ENCODE measurements at regions not wholly inside any gene's neighbourhood (a gene's known extent, or its start where the extent isn't known, plus 50 kb on each side); places are given as distances from the start of the nearest gene placed in this dataset.

GRCh38 chr9:85151741-85152140, 482.2 kb downstream of the NTRK2 start:
- Mint-ChIP-seq H3K36me3 (ENCODE audit: low read depth) (no peaks in the 10 kb centered on the region), H3K27ac (no peak overlapping the region), H3K4me3 (no peak overlapping the region), H3K27me3 (no peaks in the 10 kb centered on the region), H3K4me1 (ENCODE audit: low read depth) (no peaks in the 10 kb centered on the region), H3K9me3 (no peaks in the 10 kb centered on the region)
- intact Hi-C loops (cut with micrococcal nuclease): no loop called here
- TF ChIP-seq CTCF (IDR thresholded peaks at IDR 0.05): no peak
- POLR2A ChIA-PET: no interaction called here
- CTCF ChIA-PET: interaction anchor here (1.7 kb wide), 1 partner anchor 8 kb away, joined by 5 read pairs; no protein-coding TSS in a partner anchor
- no peak for DNase-seq
- ATAC-seq: no peak

GRCh38 chr9:85151162-85151561, 481.6 kb downstream of the NTRK2 start:
- Mint-ChIP-seq H3K36me3 (ENCODE audit: low read depth) (no peaks in the 10 kb centered on the region), H3K27ac (no peak overlapping the region), H3K9me3 (no peaks in the 10 kb centered on the region), H3K4me1 (ENCODE audit: low read depth) (no peaks in the 10 kb centered on the region), H3K4me3 (no peak overlapping the region), H3K27me3 (no peaks in the 10 kb centered on the region)
- ATAC-seq (no peak), DNase-seq (no peak)
- intact Hi-C loops (cut with micrococcal nuclease): no loop called here
- ChIA-PET CTCF (interaction anchor here (1.7 kb wide), 1 partner anchor 8 kb away, joined by 5 read pairs; no protein-coding TSS in a partner anchor), POLR2A (no interaction called here)
- TF ChIP-seq CTCF (IDR thresholded peaks at IDR 0.05): no peak

GRCh38 chr9:85147046-85147640, 477.6 kb downstream of the NTRK2 start:
- ChIA-PET POLR2A (no interaction called here), CTCF (no interaction called here)
- no peaks in the 10 kb centered on the region for H3K9me3 Mint-ChIP-seq
- no peak for TF ChIP-seq CTCF (IDR thresholded peaks at IDR 0.05)
- DNase-seq (no peak), ATAC-seq (no peak)
- H3K27ac Mint-ChIP-seq: no peak overlapping the region
- no peaks in the 10 kb centered on the region for H3K36me3 Mint-ChIP-seq (ENCODE audit: low read depth)
- no peak overlapping the region for H3K4me3 Mint-ChIP-seq
- intact Hi-C loops (cut with micrococcal nuclease): loop anchor here (2.0 kb wide), 1 partner anchor 14 kb away; no protein-coding TSS in a partner anchor
- no peaks in the 10 kb centered on the region for H3K4me1 Mint-ChIP-seq (ENCODE audit: low read depth)
- H3K27me3 Mint-ChIP-seq: peaks cover 2% of the 10 kb centered on the region

- CTCF ChIA-PET: interaction anchor here (1.0 to 1.4 kb wide), 3 partner anchors 9 to 746 kb away, joined by 3 to 5 read pairs (median 5); no protein-coding TSS in a partner anchor
- no peaks in the 10 kb centered on the region for H3K36me3 Mint-ChIP-seq (ENCODE audit: low read depth)
- POLR2A ChIA-PET: no interaction called here
- H3K27ac Mint-ChIP-seq: no peak overlapping the region
- intact Hi-C loops (cut with micrococcal nuclease): no loop called here
- H3K9me3 Mint-ChIP-seq: no peaks in the 10 kb centered on the region
- DNase-seq (no peak), ATAC-seq (no peak)
- TF ChIP-seq CTCF (IDR thresholded peaks at IDR 0.05): no peak
- peaks cover 5% of the 10 kb centered on the region for H3K27me3 Mint-ChIP-seq
- no peaks in the 10 kb centered on the region for H3K4me1 Mint-ChIP-seq (ENCODE audit: low read depth)
- no peak overlapping the region for H3K4me3 Mint-ChIP-seq
These were observed 473.4 kb downstream of the NTRK2 start for GRCh38 chr9:85142968-85143367.

GRCh38 chr9:85142496-85142911, 473.0 kb downstream of the NTRK2 start:
- POLR2A ChIA-PET: no interaction called here
- H3K4me1 Mint-ChIP-seq (ENCODE audit: low read depth): no peaks in the 10 kb centered on the region
- ATAC-seq: no peak
- H3K27ac Mint-ChIP-seq: no peak overlapping the region
- no peaks in the 10 kb centered on the region for H3K9me3 Mint-ChIP-seq
- H3K27me3 Mint-ChIP-seq: peaks cover 5% of the 10 kb centered on the region
- no peak for DNase-seq
- intact Hi-C loops (cut with micrococcal nuclease): no loop called here
- H3K36me3 Mint-ChIP-seq (ENCODE audit: low read depth): no peaks in the 10 kb centered on the region
- no peak for TF ChIP-seq CTCF (IDR thresholded peaks at IDR 0.05)
- H3K4me3 Mint-ChIP-seq: no peak overlapping the region
- CTCF ChIA-PET: interaction anchor here (1.0 to 1.4 kb wide), 2 partner anchors 447 to 745 kb away, joined by 3 to 5 read pairs; no protein-coding TSS in a partner anchor
